ENCODE measurements at regions not wholly inside any gene's neighbourhood (a gene's known extent, or its start where the extent isn't known, plus 50 kb on each side); places are given as distances from the start of the nearest gene placed in this dataset.

DNA sequence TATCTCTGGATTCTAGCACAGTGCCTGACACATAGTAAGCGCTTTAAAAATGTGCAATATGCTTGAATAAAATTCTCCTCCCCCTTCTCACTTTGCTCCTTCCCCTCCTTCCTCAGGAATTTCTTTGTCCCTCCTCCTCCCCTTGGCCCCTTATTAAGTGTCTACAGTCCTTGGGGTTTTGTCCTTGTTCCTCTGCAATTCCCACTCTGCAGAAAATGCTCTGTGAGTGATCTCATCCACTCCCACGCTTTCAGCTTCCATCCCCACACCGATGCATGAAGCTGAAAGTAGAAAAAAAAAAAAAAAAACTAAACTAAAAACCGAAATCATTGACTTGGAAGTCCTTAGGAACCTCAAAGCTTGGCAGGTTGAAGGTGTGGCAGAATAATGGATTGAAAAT lies 273.6 kb downstream of the RRAGC start:
- TF ChIP-seq, protein P1, sequence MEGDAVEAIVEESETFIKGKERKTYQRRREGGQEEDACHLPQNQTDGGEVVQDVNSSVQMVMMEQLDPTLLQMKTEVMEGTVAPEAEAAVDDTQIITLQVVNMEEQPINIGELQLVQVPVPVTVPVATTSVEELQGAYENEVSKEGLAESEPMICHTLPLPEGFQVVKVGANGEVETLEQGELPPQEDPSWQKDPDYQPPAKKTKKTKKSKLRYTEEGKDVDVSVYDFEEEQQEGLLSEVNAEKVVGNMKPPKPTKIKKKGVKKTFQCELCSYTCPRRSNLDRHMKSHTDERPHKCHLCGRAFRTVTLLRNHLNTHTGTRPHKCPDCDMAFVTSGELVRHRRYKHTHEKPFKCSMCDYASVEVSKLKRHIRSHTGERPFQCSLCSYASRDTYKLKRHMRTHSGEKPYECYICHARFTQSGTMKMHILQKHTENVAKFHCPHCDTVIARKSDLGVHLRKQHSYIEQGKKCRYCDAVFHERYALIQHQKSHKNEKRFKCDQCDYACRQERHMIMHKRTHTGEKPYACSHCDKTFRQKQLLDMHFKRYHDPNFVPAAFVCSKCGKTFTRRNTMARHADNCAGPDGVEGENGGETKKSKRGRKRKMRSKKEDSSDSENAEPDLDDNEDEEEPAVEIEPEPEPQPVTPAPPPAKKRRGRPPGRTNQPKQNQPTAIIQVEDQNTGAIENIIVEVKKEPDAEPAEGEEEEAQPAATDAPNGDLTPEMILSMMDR (IDR thresholded peaks at IDR 0.05): no peak
- TF ChIP-seq POLR2A (IDR thresholded peaks at IDR 0.05) (no peak), EP300 (IDR thresholded peaks at IDR 0.05) (no peak), POLR2AphosphoS5 (IDR thresholded peaks at IDR 0.05) (no peak)
